GM19468 (cell line): ENCODE measurements at regions not wholly inside any gene's neighbourhood (a gene's known extent, or its start where the extent isn't known, plus 50 kb on each side); places are given as distances from the start of the nearest gene placed in this dataset.

Source experiments
- ATAC-seq: cut with Tn5 transposase; IDR thresholded peaks from one replicate; pipeline ENCODE4 v1.9.1; 2021; ENCODE audit warnings: mild to moderate bottlenecking, moderate library complexity, moderate number of reproducible peaks; ENCODE audit not compliant: unreplicated experiment; ENCODE audit errors: extremely low read depth

DNA sequence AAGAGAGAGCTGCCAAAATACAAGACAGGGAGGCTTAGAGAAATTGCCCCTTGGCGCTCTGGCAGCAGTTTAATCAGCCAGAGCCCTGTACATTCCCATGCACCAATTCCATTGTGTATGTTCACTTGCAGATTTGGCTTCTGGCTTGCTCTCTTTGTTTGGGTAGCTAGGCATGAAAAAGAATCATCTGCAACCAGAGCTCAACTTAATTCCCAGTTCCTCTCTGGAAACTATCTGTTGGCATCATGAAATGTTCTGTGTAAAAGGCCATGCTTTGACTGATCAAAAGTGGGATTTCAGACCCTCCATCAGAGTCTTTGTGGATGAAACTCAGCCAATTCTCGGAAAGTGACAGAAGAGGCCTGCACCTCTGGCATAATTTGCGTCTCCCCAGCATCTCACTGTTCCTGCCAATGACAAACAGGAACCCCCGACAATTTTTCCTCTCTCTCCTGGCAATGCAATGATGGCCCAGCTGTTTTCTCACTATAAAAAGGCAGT lies 53.8 kb upstream of the RAD23B start:
- ATAC-seq = no peak
